ENCODE measurements at regions not wholly inside any gene's neighbourhood (a gene's known extent, or its start where the extent isn't known, plus 50 kb on each side); places are given as distances from the start of the nearest gene placed in this dataset.

DNA sequence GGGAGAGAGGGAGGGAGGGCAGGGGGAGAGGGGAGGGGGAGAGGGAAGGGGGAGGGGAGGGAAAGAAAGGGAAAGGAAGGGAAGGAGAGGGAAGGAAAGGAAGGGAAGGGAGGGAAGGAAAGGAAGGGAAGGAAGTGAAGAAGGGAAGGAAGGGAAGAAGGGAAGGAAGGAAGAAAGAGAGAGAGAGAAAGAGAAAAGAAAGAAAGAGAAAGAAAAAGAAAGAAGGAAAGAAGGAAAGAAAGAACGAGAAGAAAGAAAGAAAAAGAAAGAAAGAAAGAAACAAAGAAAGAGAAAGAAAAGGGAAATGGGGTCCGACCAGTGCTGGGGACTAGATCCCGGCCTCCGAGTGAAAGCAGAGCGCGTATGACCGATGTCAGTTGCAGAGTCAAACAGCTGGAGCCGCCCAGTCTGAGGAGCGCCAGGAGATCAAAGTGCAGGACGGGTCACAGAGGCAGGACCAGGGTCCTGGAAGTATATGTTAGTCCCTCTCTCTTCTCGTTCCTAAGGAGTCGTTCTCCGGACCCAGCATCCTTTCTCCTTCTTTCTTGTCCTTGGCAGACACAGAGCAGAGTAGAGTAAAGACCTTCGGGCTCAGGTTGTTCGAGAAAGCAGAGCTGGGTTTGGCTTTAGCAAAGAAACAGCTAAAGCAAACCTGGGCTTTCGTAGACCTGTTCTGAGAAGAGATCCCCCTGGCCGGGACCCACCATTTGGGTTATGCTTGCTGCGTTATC is 305.4 kb upstream of the MSX2 start:
- no peak for TF ChIP-seq POLR2AphosphoS5 (IDR thresholded peaks at IDR 0.05)
- TF ChIP-seq, protein P1, sequence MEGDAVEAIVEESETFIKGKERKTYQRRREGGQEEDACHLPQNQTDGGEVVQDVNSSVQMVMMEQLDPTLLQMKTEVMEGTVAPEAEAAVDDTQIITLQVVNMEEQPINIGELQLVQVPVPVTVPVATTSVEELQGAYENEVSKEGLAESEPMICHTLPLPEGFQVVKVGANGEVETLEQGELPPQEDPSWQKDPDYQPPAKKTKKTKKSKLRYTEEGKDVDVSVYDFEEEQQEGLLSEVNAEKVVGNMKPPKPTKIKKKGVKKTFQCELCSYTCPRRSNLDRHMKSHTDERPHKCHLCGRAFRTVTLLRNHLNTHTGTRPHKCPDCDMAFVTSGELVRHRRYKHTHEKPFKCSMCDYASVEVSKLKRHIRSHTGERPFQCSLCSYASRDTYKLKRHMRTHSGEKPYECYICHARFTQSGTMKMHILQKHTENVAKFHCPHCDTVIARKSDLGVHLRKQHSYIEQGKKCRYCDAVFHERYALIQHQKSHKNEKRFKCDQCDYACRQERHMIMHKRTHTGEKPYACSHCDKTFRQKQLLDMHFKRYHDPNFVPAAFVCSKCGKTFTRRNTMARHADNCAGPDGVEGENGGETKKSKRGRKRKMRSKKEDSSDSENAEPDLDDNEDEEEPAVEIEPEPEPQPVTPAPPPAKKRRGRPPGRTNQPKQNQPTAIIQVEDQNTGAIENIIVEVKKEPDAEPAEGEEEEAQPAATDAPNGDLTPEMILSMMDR (IDR thresholded peaks at IDR 0.05), result no peak
